BLaER1 treated with 17β-estradiol and CSF1 and Interleukin-3, amounts not matched to agents 10 nM and 100 nM (cell line): ENCODE measurements at regions not wholly inside any gene's neighbourhood (a gene's known extent, or its start where the extent isn't known, plus 50 kb on each side); places are given as distances from the start of the nearest gene placed in this dataset.

ENCODE experiments used
- H3K27ac ChIP-seq, 11 experiments: shearing (Covaris generic); formaldehyde crosslinking; 2 replicates each; pipeline ENCODE4 v1.8.1; 2022
- H3K27me3 ChIP-seq, 11 experiments: shearing (Covaris generic); formaldehyde crosslinking; 2 replicates each; pipeline ENCODE4 v1.8.1; 2022
- H3K36me3 ChIP-seq, 11 experiments: shearing (Covaris generic); formaldehyde crosslinking; 2 replicates each; pipeline ENCODE4 v1.8.1; 2022
- H3K4me1 ChIP-seq, 10 experiments: shearing (Covaris generic); formaldehyde crosslinking; 2 replicates each; pipeline ENCODE4 v1.8.1; 2022
- H3K4me2 ChIP-seq, 11 experiments: shearing (Covaris generic); formaldehyde crosslinking; 2 replicates each; pipeline ENCODE4 v1.8.1; 2022
- H3K4me3 ChIP-seq, 10 experiments: shearing (Covaris generic); formaldehyde crosslinking; 2 replicates each; pipeline ENCODE4 v1.8.1; 2022
- H3K9ac ChIP-seq, 11 experiments: shearing (Covaris generic); formaldehyde crosslinking; 2 replicates each; pipeline ENCODE4 v1.8.1; 2022
- H3K9me3 ChIP-seq, 11 experiments: shearing (Covaris generic); formaldehyde crosslinking; replicated peaks in 1 of 11; 2 replicates each; pipeline ENCODE4 v1.8.1; 2022
- H4K20me1 ChIP-seq, 11 experiments: shearing (Covaris generic); formaldehyde crosslinking; 2 replicates each; pipeline ENCODE4 v1.8.1; 2022
- Cebpa-rat ChIP-seq, 11 experiments: shearing (Covaris generic); IDR thresholded peaks; 2 replicates each; pipeline ENCODE4 v1.8.1; 2022

- Histone ChIP-seq H3K36me3 (no peaks in the 10 kb centered on the region), H3K9me3 (no peaks in the 10 kb centered on the region), H3K4me1 (no peaks in the 10 kb centered on the region), H3K27me3 (no peaks in the 10 kb centered on the region), H3K4me2 (no peak overlapping the region), H4K20me1 (no peaks in the 10 kb centered on the region), H3K9ac (no peak overlapping the region), H3K27ac (no peak overlapping the region), H3K4me3 (no peak overlapping the region)
- TF ChIP-seq Cebpa-rat (IDR thresholded peaks at IDR 0.05), result no peak
These were observed 180.7 kb upstream of the TLE4 start for GRCh38 chr9:79390781-79391770.

GRCh38 chr9:79395228-79395627 is 176.5 kb upstream of the TLE4 start:
- no peaks in the 10 kb centered on the region for H3K36me3 ChIP-seq
- H3K27ac ChIP-seq, result no peak overlapping the region
- H3K27me3 ChIP-seq, result no peaks in the 10 kb centered on the region
- H3K4me1 ChIP-seq, result no peaks in the 10 kb centered on the region
- no peak overlapping the region for H3K4me2 ChIP-seq
- TF ChIP-seq Cebpa-rat (IDR thresholded peaks at IDR 0.05), result no peak
- H3K9me3 ChIP-seq, result no peaks in the 10 kb centered on the region
- H3K4me3 ChIP-seq, result no peak overlapping the region
- H4K20me1 ChIP-seq, result no peaks in the 10 kb centered on the region
- H3K9ac ChIP-seq, result no peak overlapping the region

- Histone ChIP-seq H3K27ac (no peak overlapping the region), H3K9ac (no peak overlapping the region), H3K27me3 (no peaks in the 10 kb centered on the region), H3K4me1 (no peaks in the 10 kb centered on the region), H3K9me3 (no peaks in the 10 kb centered on the region), H3K36me3 (no peaks in the 10 kb centered on the region), H3K4me2 (no peak overlapping the region), H3K4me3 (no peak overlapping the region), H4K20me1 (no peaks in the 10 kb centered on the region)
- TF ChIP-seq Cebpa-rat (IDR thresholded peaks at IDR 0.05), result no peak
These were observed 176.0 kb upstream of the TLE4 start for GRCh38 chr9:79395755-79396154.

- Histone ChIP-seq H3K27ac (no peak overlapping the region), H3K4me3 (no peak overlapping the region), H4K20me1 (no peaks in the 10 kb centered on the region), H3K4me2 (no peak overlapping the region), H3K36me3 (no peaks in the 10 kb centered on the region), H3K9ac (no peak overlapping the region), H3K9me3 (no peaks in the 10 kb centered on the region), H3K4me1 (no peaks in the 10 kb centered on the region), H3K27me3 (no peaks in the 10 kb centered on the region)
- TF ChIP-seq Cebpa-rat (IDR thresholded peaks at IDR 0.05), result no peak
These were observed 175.6 kb upstream of the TLE4 start for GRCh38 chr9:79396168-79396567.

DNA sequence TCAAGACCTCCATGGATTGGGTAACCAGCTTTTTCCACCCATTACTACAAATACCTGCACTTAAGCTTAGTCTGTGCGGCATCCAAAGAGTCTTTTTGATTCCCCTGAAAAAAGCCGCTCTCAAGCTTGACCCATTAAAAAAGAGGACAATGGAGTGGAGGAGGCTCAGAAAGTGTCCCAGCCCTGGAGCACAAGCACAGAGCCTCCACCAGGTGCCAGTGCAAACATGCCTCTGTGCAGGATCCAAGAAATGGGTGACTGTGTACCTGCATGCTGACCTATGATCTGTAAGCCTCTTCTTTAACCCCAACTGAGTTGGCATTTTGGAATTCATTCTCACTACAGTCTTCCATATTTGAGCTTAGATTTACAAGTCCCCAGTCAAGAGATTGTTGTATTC is 168.3 kb upstream of the TLE4 start:
- Histone ChIP-seq H3K27me3 (no peaks in the 10 kb centered on the region), H3K27ac (no peak overlapping the region), H3K36me3 (no peaks in the 10 kb centered on the region), H3K4me1 (no peaks in the 10 kb centered on the region), H4K20me1 (no peaks in the 10 kb centered on the region), H3K4me2 (no peak overlapping the region), H3K9me3 (no peaks in the 10 kb centered on the region), H3K4me3 (no peak overlapping the region), H3K9ac (no peak overlapping the region)
- TF ChIP-seq Cebpa-rat (IDR thresholded peaks at IDR 0.05), result no peak

DNA sequence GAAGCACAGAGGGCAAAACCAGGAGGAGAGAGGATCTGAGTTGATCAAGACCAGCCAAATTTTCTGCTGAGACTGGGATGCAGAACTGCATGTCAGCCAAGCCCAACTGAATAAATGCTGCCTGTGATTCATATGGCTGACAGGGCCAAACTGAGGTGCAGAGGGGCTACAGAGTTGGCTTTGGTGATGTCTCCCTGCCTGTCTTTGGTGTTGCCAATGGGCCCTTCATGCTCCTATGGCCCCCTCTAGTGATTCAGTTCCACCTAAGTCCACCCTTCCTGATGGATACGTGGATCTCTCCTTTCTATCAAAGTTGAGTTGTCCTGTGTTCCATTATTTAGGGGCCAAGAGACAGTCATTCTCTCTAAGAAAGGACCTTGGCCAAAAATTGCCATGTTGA is 163.6 kb upstream of the TLE4 start:
- no peaks in the 10 kb centered on the region for H3K9me3 ChIP-seq
- H3K36me3 ChIP-seq, result no peaks in the 10 kb centered on the region
- H3K4me1 ChIP-seq, result no peaks in the 10 kb centered on the region
- H3K4me3 ChIP-seq, result no peak overlapping the region
- H3K27ac ChIP-seq, result no peak overlapping the region
- H3K27me3 ChIP-seq, result no peaks in the 10 kb centered on the region
- H3K4me2 ChIP-seq, result no peak overlapping the region
- no peak overlapping the region for H3K9ac ChIP-seq
- no peak for TF ChIP-seq Cebpa-rat (IDR thresholded peaks at IDR 0.05)
- H4K20me1 ChIP-seq, result no peaks in the 10 kb centered on the region

DNA sequence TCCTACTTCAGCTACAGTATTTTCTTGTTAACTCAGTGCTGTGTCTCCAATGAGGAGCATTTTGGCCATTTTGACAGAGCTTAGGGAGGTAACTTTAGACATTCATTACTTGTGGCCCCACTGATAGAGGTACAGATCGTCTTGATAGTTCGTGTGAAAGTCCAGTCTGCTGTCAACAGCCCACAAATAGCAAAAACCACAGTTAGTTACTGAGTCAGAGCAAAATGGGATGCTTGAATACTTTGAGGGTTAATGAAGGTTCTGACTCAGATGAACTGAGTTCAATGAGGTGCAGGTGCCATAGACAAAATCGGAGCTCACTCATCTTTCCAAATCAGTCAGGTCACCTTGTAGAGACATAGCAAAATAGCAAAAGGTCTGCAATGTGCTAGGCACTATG is 163.1 kb upstream of the TLE4 start:
- Histone ChIP-seq H3K27ac (no peak overlapping the region), H3K27me3 (no peaks in the 10 kb centered on the region), H3K4me3 (no peak overlapping the region), H3K4me1 (no peaks in the 10 kb centered on the region), H3K9me3 (no peaks in the 10 kb centered on the region), H4K20me1 (no peaks in the 10 kb centered on the region), H3K36me3 (no peaks in the 10 kb centered on the region), H3K4me2 (no peak overlapping the region), H3K9ac (no peak overlapping the region)
- TF ChIP-seq Cebpa-rat (IDR thresholded peaks at IDR 0.05), result no peak

DNA sequence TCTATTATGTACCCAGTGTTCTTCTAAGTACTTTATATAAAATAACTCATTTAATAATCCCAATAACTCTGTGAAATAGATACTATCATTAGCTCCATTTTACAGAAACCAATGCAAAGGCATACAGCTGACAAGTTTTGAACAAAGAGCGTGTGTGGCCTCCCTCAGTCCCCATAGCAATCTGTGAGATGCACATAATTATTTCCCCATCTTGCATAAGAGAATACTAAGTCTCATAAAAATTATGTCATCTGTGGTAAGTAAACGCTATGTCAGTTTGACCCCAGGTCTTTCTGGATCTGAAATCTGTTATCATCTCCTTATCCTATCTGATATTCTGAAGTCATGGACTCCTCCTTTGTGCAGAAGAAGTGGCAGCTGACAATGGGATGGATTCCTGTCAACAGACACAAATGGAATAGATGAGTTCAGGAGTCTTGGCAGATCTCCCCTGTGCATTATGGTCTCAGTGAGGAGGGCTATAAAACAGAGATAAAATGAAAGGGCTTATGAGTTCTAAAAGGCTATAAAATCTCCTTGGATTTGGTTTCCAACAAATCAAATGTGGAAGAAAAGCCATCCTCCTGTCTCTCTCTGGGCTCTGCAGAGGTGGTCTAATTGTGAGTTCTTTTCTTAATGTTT is 162.5 kb upstream of the TLE4 start:
- no peak overlapping the region for H3K4me3 ChIP-seq
- no peak for TF ChIP-seq Cebpa-rat (IDR thresholded peaks at IDR 0.05)
- H3K9ac ChIP-seq, result no peak overlapping the region
- no peak overlapping the region for H3K4me2 ChIP-seq
- no peaks in the 10 kb centered on the region for H3K27me3 ChIP-seq
- no peaks in the 10 kb centered on the region for H4K20me1 ChIP-seq
- no peaks in the 10 kb centered on the region for H3K9me3 ChIP-seq
- no peaks in the 10 kb centered on the region for H3K4me1 ChIP-seq
- H3K36me3 ChIP-seq, result no peaks in the 10 kb centered on the region
- H3K27ac ChIP-seq, result no peak overlapping the region

- Histone ChIP-seq H3K27me3 (no peaks in the 10 kb centered on the region), H3K4me2 (no peak overlapping the region), H3K4me1 (no peaks in the 10 kb centered on the region), H3K4me3 (no peak overlapping the region), H3K36me3 (no peaks in the 10 kb centered on the region), H4K20me1 (no peaks in the 10 kb centered on the region), H3K9me3 (peaks cover 25 to 36% (median 30%) of the 10 kb centered on the region in 11 experiments), H3K9ac (no peak overlapping the region), H3K27ac (no peak overlapping the region)
- TF ChIP-seq Cebpa-rat (IDR thresholded peaks at IDR 0.05), result no peak
These were observed 145.9 kb upstream of the TLE4 start for GRCh38 chr9:79425840-79426239.

GRCh38 chr9:79428422-79428821 is 143.3 kb upstream of the TLE4 start:
- Histone ChIP-seq H3K4me1 (no peaks in the 10 kb centered on the region), H3K27ac (no peak overlapping the region), H3K9ac (no peak overlapping the region), H3K36me3 (no peaks in the 10 kb centered on the region), H3K4me3 (no peak overlapping the region), H3K4me2 (no peak overlapping the region), H4K20me1 (no peaks in the 10 kb centered on the region), H3K27me3 (no peaks in the 10 kb centered on the region), H3K9me3 (peaks cover 25 to 34% (median 30%) of the 10 kb centered on the region in 11 experiments)
- TF ChIP-seq Cebpa-rat (IDR thresholded peaks at IDR 0.05), result no peak
